RWPE2 (cell line): ENCODE measurements at regions not wholly inside any gene's neighbourhood (a gene's known extent, or its start where the extent isn't known, plus 50 kb on each side); places are given as distances from the start of the nearest gene placed in this dataset.

Source experiments
- ATAC-seq: fragments of 200-7000 bp; cut with Tn5 transposase; 3 replicates; pipeline ENCODE4 v1.9.1; 2021; ENCODE audit warnings: low read depth
- DNase-seq: peaks from one replicate; pipeline ENCODE4 v3.0.0-alpha.2; 2020; ENCODE audit warnings: low spot score
- H3K27ac ChIP-seq: fragments of 450-650 bp; 2 replicates; pipeline ENCODE4 v1.5.1; 2017; ENCODE audit warnings: mild to moderate bottlenecking; ENCODE audit not compliant: poor library complexity, severe bottlenecking
- H3K27me3 ChIP-seq: fragments of 250-450 bp; sonication (Bioruptor Pico); 2 replicates; pipeline ENCODE4 v1.5.1; 2021; ENCODE audit warnings: mild to moderate bottlenecking, moderate library complexity; ENCODE audit not compliant: insufficient read depth, poor library complexity, severe bottlenecking
- H3K36me3 ChIP-seq: fragments of 250-450 bp; sonication (Bioruptor Pico); 2 replicates; pipeline ENCODE4 v1.5.1; 2020; ENCODE audit warnings: low read depth, mild to moderate bottlenecking, moderate library complexity
- H3K4me1 ChIP-seq: fragments of 250-450 bp; sonication (Bioruptor Pico); 2 replicates; pipeline ENCODE4 v1.5.1; 2021; ENCODE audit warnings: mild to moderate bottlenecking, moderate library complexity; ENCODE audit not compliant: insufficient read depth, poor library complexity, severe bottlenecking
- H3K4me3 ChIP-seq: fragments of 250-450 bp; sonication (Bioruptor Pico); 2 replicates; pipeline ENCODE4 v1.5.1; 2021; ENCODE audit warnings: mild to moderate bottlenecking, moderate library complexity; ENCODE audit not compliant: severe bottlenecking
- H3K9me3 ChIP-seq: fragments of 250-450 bp; sonication (Bioruptor Pico); 2 replicates; pipeline ENCODE4 v1.5.1; 2021; ENCODE audit warnings: mild to moderate bottlenecking, moderate library complexity; ENCODE audit not compliant: severe bottlenecking
- CTCF ChIP-seq: fragments of 450-650 bp; IDR thresholded peaks from one replicate; pipeline ENCODE4 v1.5.1; 2017; ENCODE audit warnings: mild to moderate bottlenecking, moderate library complexity; ENCODE audit not compliant: poor library complexity, severe bottlenecking

- no peaks in the 10 kb centered on the region for H3K36me3 ChIP-seq
- no peaks in the 10 kb centered on the region for H3K27me3 ChIP-seq
- no peaks in the 10 kb centered on the region for H3K4me1 ChIP-seq
- TF ChIP-seq CTCF = no peak
- H3K4me3 ChIP-seq = no peak overlapping the region
- no peak for DNase-seq
- no peaks in the 10 kb centered on the region for H3K9me3 ChIP-seq
- H3K27ac ChIP-seq = no peak overlapping the region
- no peak for ATAC-seq
Measured at GRCh38 chr1:222462601-222463000, 85.3 kb downstream of the HHIPL2 start.

- DNase-seq (no peak), ATAC-seq (no peak)
- no peak for TF ChIP-seq CTCF
- Histone ChIP-seq H3K27ac (no peak overlapping the region), H3K4me1 (no peaks in the 10 kb centered on the region), H3K36me3 (no peaks in the 10 kb centered on the region), H3K4me3 (no peak overlapping the region), H3K9me3 (no peaks in the 10 kb centered on the region), H3K27me3 (no peaks in the 10 kb centered on the region)
Measured at GRCh38 chr1:222461941-222462340, 86.0 kb downstream of the HHIPL2 start.

GRCh38 chr1:222459652-222460051 lies 88.3 kb downstream of the HHIPL2 start:
- H3K4me3 ChIP-seq = no peak overlapping the region
- peaks cover 4% of the 10 kb centered on the region for H3K4me1 ChIP-seq
- TF ChIP-seq CTCF = no peak
- H3K36me3 ChIP-seq = no peaks in the 10 kb centered on the region
- no peak for DNase-seq
- ATAC-seq = no peak
- H3K27me3 ChIP-seq = no peaks in the 10 kb centered on the region
- H3K27ac ChIP-seq = no peak overlapping the region
- no peaks in the 10 kb centered on the region for H3K9me3 ChIP-seq

- no peak for TF ChIP-seq CTCF
- H3K36me3 ChIP-seq = no peaks in the 10 kb centered on the region
- H3K27me3 ChIP-seq = no peaks in the 10 kb centered on the region
- DNase-seq (no peak), ATAC-seq (no peak)
- no peak overlapping the region for H3K4me3 ChIP-seq
- H3K27ac ChIP-seq = no peak overlapping the region
- H3K9me3 ChIP-seq = no peaks in the 10 kb centered on the region
- peaks cover 4% of the 10 kb centered on the region for H3K4me1 ChIP-seq
Measured at GRCh38 chr1:222457513-222457912, 90.4 kb downstream of the HHIPL2 start.

GRCh38 chr1:222457084-222457483 lies 90.8 kb downstream of the HHIPL2 start:
- ATAC-seq = no peak
- Histone ChIP-seq H3K36me3 (no peaks in the 10 kb centered on the region), H3K4me3 (no peak overlapping the region), H3K4me1 (peaks cover 4% of the 10 kb centered on the region), H3K27me3 (no peaks in the 10 kb centered on the region), H3K9me3 (no peaks in the 10 kb centered on the region), H3K27ac (no peak overlapping the region)
- DNase-seq = no peak
- no peak for TF ChIP-seq CTCF
